MM.1S (cell line): ENCODE measurements at regions not wholly inside any gene's neighbourhood (a gene's known extent, or its start where the extent isn't known, plus 50 kb on each side); places are given as distances from the start of the nearest gene placed in this dataset.

ENCODE experiments used
- EZH2 ChIP-seq: fragments of 300-600 bp; sonication (generic); optimal IDR thresholded peaks from 2 replicates; pipeline ENCODE3; 2017; ENCODE audit warnings: low read depth, mild to moderate bottlenecking, antibody characterized with exemption, low read length, mixed read lengths
- EZH2phosphoT487 ChIP-seq: fragments of 300-600 bp; sonication (generic); IDR thresholded peaks from 2 replicates; pipeline ENCODE4 v1.6.1; 2018; ENCODE audit warnings: antibody characterized with exemption, low read length
- TF ChIP-seq, protein P1 (sequence below): fragments of 300-600 bp; sonication (generic); IDR thresholded peaks from 2 replicates; pipeline ENCODE4 v1.5.1; 2016; ENCODE audit warnings: antibody characterized with exemption, low read length, mixed read lengths

DNA sequence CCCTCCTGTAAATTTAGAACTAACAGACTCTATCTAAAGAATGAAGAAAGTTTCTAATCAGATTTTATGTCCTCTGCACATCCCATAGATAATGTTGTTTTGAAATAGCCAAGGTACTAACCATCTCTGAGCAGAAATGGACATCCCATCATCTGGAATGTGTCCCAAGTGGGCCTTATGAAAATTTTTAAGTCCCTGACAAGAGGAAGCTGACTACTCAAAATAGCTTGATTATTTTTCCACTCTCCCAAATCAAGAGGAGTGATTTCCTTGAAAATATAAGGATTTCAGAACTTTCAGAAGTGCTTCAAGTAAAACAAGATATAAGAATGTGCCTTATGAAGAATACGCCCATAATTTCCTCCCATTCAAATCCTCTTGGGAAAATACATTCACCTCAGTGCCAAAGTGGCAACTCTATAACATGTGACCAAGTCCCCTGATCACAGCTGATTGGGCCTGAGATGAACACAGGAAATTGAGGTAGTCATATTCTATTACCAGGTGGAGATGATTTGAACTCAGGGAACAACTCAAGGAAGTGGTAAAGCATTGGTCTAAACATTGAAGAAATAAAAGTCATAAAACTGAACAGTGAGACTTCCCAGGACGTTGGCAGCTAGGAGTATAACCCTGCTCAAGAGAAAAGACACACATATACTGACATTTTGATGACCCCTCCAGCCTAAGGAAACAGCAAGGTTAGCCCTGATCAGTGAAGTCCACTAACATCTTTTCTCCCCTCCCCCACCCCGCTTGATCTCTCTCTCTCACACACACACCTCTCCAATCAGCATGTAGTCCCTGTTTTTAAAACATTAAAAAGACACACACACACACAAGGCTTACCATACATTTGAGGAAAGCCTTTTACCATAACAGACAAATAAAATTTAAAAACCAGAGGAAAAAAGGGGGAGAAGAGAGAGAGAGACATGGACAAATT is 70.8 kb upstream of the TEAD1 start:
- TF ChIP-seq, protein P1, sequence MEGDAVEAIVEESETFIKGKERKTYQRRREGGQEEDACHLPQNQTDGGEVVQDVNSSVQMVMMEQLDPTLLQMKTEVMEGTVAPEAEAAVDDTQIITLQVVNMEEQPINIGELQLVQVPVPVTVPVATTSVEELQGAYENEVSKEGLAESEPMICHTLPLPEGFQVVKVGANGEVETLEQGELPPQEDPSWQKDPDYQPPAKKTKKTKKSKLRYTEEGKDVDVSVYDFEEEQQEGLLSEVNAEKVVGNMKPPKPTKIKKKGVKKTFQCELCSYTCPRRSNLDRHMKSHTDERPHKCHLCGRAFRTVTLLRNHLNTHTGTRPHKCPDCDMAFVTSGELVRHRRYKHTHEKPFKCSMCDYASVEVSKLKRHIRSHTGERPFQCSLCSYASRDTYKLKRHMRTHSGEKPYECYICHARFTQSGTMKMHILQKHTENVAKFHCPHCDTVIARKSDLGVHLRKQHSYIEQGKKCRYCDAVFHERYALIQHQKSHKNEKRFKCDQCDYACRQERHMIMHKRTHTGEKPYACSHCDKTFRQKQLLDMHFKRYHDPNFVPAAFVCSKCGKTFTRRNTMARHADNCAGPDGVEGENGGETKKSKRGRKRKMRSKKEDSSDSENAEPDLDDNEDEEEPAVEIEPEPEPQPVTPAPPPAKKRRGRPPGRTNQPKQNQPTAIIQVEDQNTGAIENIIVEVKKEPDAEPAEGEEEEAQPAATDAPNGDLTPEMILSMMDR: no peak
- TF ChIP-seq EZH2phosphoT487 (no peak), EZH2 (no peak)
